Pancreas (tissue), 10 donors: ENCODE measurements at regions not wholly inside any gene's neighbourhood (a gene's known extent, or its start where the extent isn't known, plus 50 kb on each side); places are given as distances from the start of the nearest gene placed in this dataset.
"Not testable (repeated sequence)": the region's sequence is repeated elsewhere in the genome, so short reads cannot be mapped to it uniquely, and the experiment has no call there.

Source experiments
- ATAC-seq, 4 donors: fragments of 200-7000 bp; cut with Tn5 transposase; one replicate each; pipeline versions ENCODE4 v1.8.0 to v1.9.1; 2020; ENCODE audit warnings: mild to moderate bottlenecking in 4 of 4, moderate library complexity in 4 of 4
- DNase-seq, 6 donors: peaks; one replicate each; pipeline ENCODE4 v3.0.0-alpha.2; 2020
- FAIRE-seq: peaks from 2 replicates; lab custom pipeline; 2012; peaks lifted over from hg19 to GRCh38; lab: Jason Lieb, UNC
- H3K27ac ChIP-seq, 4 donors: fragments of 200-600 bp; sonication (generic); 1 replicate in 3 of 4; 2 replicates in 1 of 4; pipeline versions ENCODE4 v1.5.0 to v1.8.0; 2020
- H3K27me3 ChIP-seq, 4 donors: fragments of 200-600 bp; one replicate each; pipeline ENCODE4 v1.8.0; 2021
- H3K36me3 ChIP-seq, 3 donors: fragments of 200-600 bp; sonication (generic) in 1 of 3; one replicate each; pipeline versions ENCODE4 v1.5.0 to v1.8.0; 2020 to 2021
- H3K4me1 ChIP-seq, 3 donors: fragments of 200-600 bp; one replicate each; pipeline ENCODE4 v1.8.0; 2021
- H3K4me3 ChIP-seq, 4 donors: fragments of 200-600 bp; sonication (generic) in 2 of 4; one replicate each; pipeline versions ENCODE4 v1.5.0 to v1.8.0; 2020 to 2021
- H3K9me3 ChIP-seq, 4 donors: fragments of 200-600 bp; one replicate each; pipeline ENCODE4 v1.8.0; 2021
- CTCF ChIP-seq, 4 donors: fragments of 200-600 bp; sonication (generic) in 3 of 4; IDR thresholded peaks; one replicate each; pipeline versions ENCODE4 v1.5.0 to v1.8.0; 2021; ENCODE audit warnings: antibody characterized with exemption in 4 of 4
- WGBS, 2 donors: extraction: QIAGEN DNeasy Blood & Tissue Kit; methylation state at CpG; one replicate each; pipeline ENCODE4 v1.1.7; 2013; 5-methylcytosine and 5-hydroxymethylcytosine counted together
- intact Hi-C, 3 donors: fragments of 100-400 bp; cut with DNase I; formaldehyde crosslinking; loops; one replicate each; pipeline versions ENCODE4 v1.11.1 to v1.14.2; 2022
- donor health status: healthy with polysubstance abuse.
- donor health status: DM: no; HTN: no; CAD: no; lungs with moderate emphysema.
- donor health status: DM: no; HTN: no; CAD: no.
- donor health status: control.
- donor health status: control.
- donor health status: Bipolar disorder and iron deficiency.
- donor health status: DM: yes; HTN: yes; CAD: no.
- donor health status: DM: no; HTN: no; CAD: no.
- donor health status: DM: no; HTN: no; CAD: no.
- donor health status: DM: yes; HTN: yes; CAD: no.

- H3K36me3 ChIP-seq = no peaks in the 10 kb centered on the region
- no peak overlapping the region for H3K4me3 ChIP-seq
- 61 to 65% methylated on average over 12 of the region's 12 CpGs for whole genome bisulfite sequencing, 2 donors
- peak overlapping the region; percentile 45 to 67 (median 61) for H3K27ac ChIP-seq
- no peak for FAIRE-seq
- DNase-seq = peak in 2 of 6 donors; percentile 39 to 47
- intact Hi-C loops = no loop called here
- no peaks in the 10 kb centered on the region for H3K4me1 ChIP-seq
- no peaks in the 10 kb centered on the region for H3K9me3 ChIP-seq
- H3K27me3 ChIP-seq = no peaks in the 10 kb centered on the region
- peak; percentile 81 to 91 (median 90) for ATAC-seq
- no peak for TF ChIP-seq CTCF (IDR thresholded peaks at IDR 0.05)
These were observed 404.4 kb downstream of the SPRY2 start for GRCh38 chr13:79936368-79937136.

- intact Hi-C loops = no loop called here
- no peaks in the 10 kb centered on the region for H3K27me3 ChIP-seq
- DNase-seq (no peak), ATAC-seq (no peak), FAIRE-seq (no peak)
- no peaks in the 10 kb centered on the region for H3K9me3 ChIP-seq
- H3K27ac ChIP-seq = peak overlapping the region in 1 of 4 donors; percentile 66
- H3K4me3 ChIP-seq = no peak overlapping the region
- TF ChIP-seq CTCF (IDR thresholded peaks at IDR 0.05) = no peak
- no peaks in the 10 kb centered on the region for H3K4me1 ChIP-seq
- H3K36me3 ChIP-seq = no peaks in the 10 kb centered on the region
These were observed 405.8 kb downstream of the SPRY2 start for GRCh38 chr13:79935121-79935520.

- no peaks in the 10 kb centered on the region for H3K36me3 ChIP-seq
- H3K4me1 ChIP-seq = no peaks in the 10 kb centered on the region
- TF ChIP-seq CTCF (IDR thresholded peaks at IDR 0.05) = no peak
- H3K27ac ChIP-seq = no peak overlapping the region
- FAIRE-seq (no peak), DNase-seq (no peak), ATAC-seq (no peak)
- intact Hi-C loops = no loop called here
- H3K4me3 ChIP-seq = no peak overlapping the region
- no peaks in the 10 kb centered on the region for H3K27me3 ChIP-seq
- 92 to 95% methylated on average over 2 of the region's 2 CpGs for WGBS, 2 donors
- H3K9me3 ChIP-seq = no peaks in the 10 kb centered on the region
These were observed 407.5 kb downstream of the SPRY2 start for GRCh38 chr13:79933389-79933788.

- TF ChIP-seq CTCF (IDR thresholded peaks at IDR 0.05) = no peak
- H3K4me1 ChIP-seq = no peaks in the 10 kb centered on the region
- H3K36me3 ChIP-seq = no peaks in the 10 kb centered on the region
- FAIRE-seq = no peak
- H3K9me3 ChIP-seq = no peaks in the 10 kb centered on the region
- intact Hi-C loops = no loop called here
- no peak overlapping the region for H3K27ac ChIP-seq
- H3K4me3 ChIP-seq = no peak overlapping the region
- DNase-seq = no peak
- no peaks in the 10 kb centered on the region for H3K27me3 ChIP-seq
- 33 to 35% methylated on average over 2 of the region's 2 CpGs for WGBS, 2 donors
- ATAC-seq = peak in 1 of 4 donors; percentile 16
These were observed 408.4 kb downstream of the SPRY2 start for GRCh38 chr13:79932556-79932955.

DNA sequence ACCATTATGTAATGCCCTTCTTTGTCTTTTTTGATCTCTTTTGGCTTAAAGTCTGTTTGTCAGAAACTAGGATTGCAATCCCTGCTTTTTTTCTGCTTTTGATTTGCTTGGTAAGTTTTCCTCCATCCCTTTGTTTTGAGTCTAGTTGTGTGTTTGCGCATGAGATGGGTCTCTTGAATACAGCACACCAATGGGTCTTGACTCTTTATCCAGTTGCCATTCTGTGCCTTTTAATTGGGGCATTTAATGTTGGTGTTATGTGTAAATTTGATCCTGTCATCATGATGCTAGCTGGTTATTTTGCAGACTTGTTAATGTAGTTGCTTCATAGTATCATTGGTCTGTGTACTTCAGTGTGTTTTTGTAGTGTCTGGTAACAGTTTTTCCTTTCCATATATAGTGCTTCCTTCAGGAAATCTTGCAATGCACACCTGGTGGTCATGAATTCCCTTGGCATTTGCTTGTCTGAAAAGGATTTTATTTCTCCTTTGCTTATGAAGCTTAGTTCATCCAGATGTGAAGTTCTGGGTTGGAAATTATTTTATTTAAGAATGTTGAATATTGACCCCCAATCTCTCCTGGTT lies 416.9 kb downstream of the SPRY2 start:
- DNase-seq, H3K9me3 ChIP-seq, ATAC-seq, H3K4me3 ChIP-seq, H3K4me1 ChIP-seq, H3K27ac ChIP-seq, intact Hi-C loops, FAIRE-seq, H3K27me3 ChIP-seq, H3K36me3 ChIP-seq: not testable (repeated sequence)
- 94 to 100% methylated on average over 1 of the region's 1 CpG for WGBS, 2 donors
